GM23248 (cell line): ENCODE measurements at regions not wholly inside any gene's neighbourhood (a gene's known extent, or its start where the extent isn't known, plus 50 kb on each side); places are given as distances from the start of the nearest gene placed in this dataset.

Experiments used
- DNase-seq: peaks from one replicate; pipeline ENCODE4 v3.0.0-alpha.2; 2015
- H2AFZ ChIP-seq: fragments of 200-600 bp; sonication (generic); 2 replicates; pipeline ENCODE4 v1.6.1; 2016; ENCODE audit warnings: antibody characterized with exemption
- H3F3A ChIP-seq: fragments of 200-600 bp; sonication (generic); 2 replicates; pipeline ENCODE4 v1.6.1; 2016; ENCODE audit warnings: mild to moderate bottlenecking, antibody characterized with exemption, mixed run types; ENCODE audit not compliant: insufficient read depth
- H3K27ac ChIP-seq: fragments of 200-600 bp; sonication (generic); 2 replicates; pipeline ENCODE4 v1.5.1; 2016; ENCODE audit warnings: mild to moderate bottlenecking
- H3K27me3 ChIP-seq: fragments of 200-600 bp; sonication (generic); replicated peaks from 2 replicates; pipeline ENCODE4 v1.6.1; 2016; ENCODE audit warnings: mild to moderate bottlenecking; ENCODE audit not compliant: insufficient read depth
- H3K36me3 ChIP-seq: fragments of 200-600 bp; sonication (generic); 2 replicates; pipeline ENCODE4 v1.6.1; 2016; ENCODE audit warnings: low read depth, mild to moderate bottlenecking
- H3K4me1 ChIP-seq: fragments of 200-600 bp; sonication (generic); 2 replicates; pipeline ENCODE4 v1.6.1; 2016; ENCODE audit warnings: mild to moderate bottlenecking; ENCODE audit not compliant: insufficient read depth
- H3K4me2 ChIP-seq: fragments of 200-600 bp; sonication (generic); one replicate; pipeline ENCODE4 v1.6.1; 2016; ENCODE audit warnings: mild to moderate bottlenecking; ENCODE audit not compliant: unreplicated experiment
- H3K4me3 ChIP-seq: fragments of 200-600 bp; sonication (generic); 2 replicates; pipeline ENCODE4 v1.5.1; 2016; ENCODE audit warnings: mild to moderate bottlenecking
- H3K79me2 ChIP-seq: fragments of 200-600 bp; sonication (generic); 2 replicates; pipeline ENCODE4 v1.6.1; 2016; ENCODE audit warnings: mild to moderate bottlenecking; ENCODE audit not compliant: insufficient read depth
- H3K9ac ChIP-seq: fragments of 200-600 bp; sonication (generic); 2 replicates; pipeline ENCODE4 v1.6.1; 2016; ENCODE audit warnings: mild to moderate bottlenecking
- H3K9me2 ChIP-seq: fragments of 200-600 bp; sonication (generic); 2 replicates; pipeline ENCODE4 v1.6.1; 2016; ENCODE audit warnings: mixed run types, mild to moderate bottlenecking, moderate library complexity; ENCODE audit not compliant: insufficient read depth
- H3K9me3 ChIP-seq: fragments of 200-600 bp; sonication (generic); one replicate; pipeline ENCODE4 v1.6.1; 2017; ENCODE audit warnings: low read depth
- H4K20me1 ChIP-seq: fragments of 200-600 bp; sonication (generic); 2 replicates; pipeline ENCODE4 v1.6.0; 2016; ENCODE audit not compliant: insufficient read depth
- EZH2 ChIP-seq: fragments of 200-600 bp; sonication (generic); IDR thresholded peaks from 2 replicates; pipeline ENCODE4 v1.6.1; 2018; ENCODE audit warnings: antibody characterized with exemption, mild to moderate bottlenecking; ENCODE audit not compliant: insufficient read depth, poor library complexity, severe bottlenecking
- EZH2phosphoT487 ChIP-seq: fragments of 200-600 bp; sonication (generic); IDR thresholded peaks from 2 replicates; pipeline ENCODE4 v1.6.1; 2018; ENCODE audit warnings: antibody characterized with exemption, moderate library complexity, mild to moderate bottlenecking, low read depth; ENCODE audit not compliant: insufficient read depth
- WGBS, 2 experiments: methylation state at CpG; one replicate each; pipeline ENCODE4 v1.1.6; 2015 to 2017; ENCODE audit warnings: low lambda C conversion rate in 2 of 2, low coverage in 1 of 2; ENCODE audit errors: missing lambda C conversion rate in 2 of 2; 5-methylcytosine and 5-hydroxymethylcytosine counted together
- in situ Hi-C: fragments of 300-500 bp; cut with MboI; formaldehyde crosslinking; loops from 2 replicates; pipeline ENCODE4 v1.15.0; 2020

- in situ Hi-C loops, result no loop called here
- WGBS, 2 experiments, result 62 to 65% methylated on average over 2 of the region's 2 CpGs
- Histone ChIP-seq H3K4me2 (no peak overlapping the region), H3K36me3 (no peaks in the 10 kb centered on the region), H3F3A (no peaks in the 10 kb centered on the region), H2AFZ (no peak overlapping the region), H3K4me3 (no peak overlapping the region), H3K9me3 (no peaks in the 10 kb centered on the region), H3K27ac (no peak overlapping the region), H3K9ac (no peak overlapping the region), H3K27me3 (no peaks in the 10 kb centered on the region), H3K79me2 (no peaks in the 10 kb centered on the region), H4K20me1 (no peaks in the 10 kb centered on the region), H3K4me1 (no peaks in the 10 kb centered on the region), H3K9me2 (no peaks in the 10 kb centered on the region)
- DNase-seq, result no peak
- TF ChIP-seq EZH2 (no peak), EZH2phosphoT487 (no peak)
Measured at GRCh38 chr1:168910403-168910802, 181.4 kb upstream of the DPT start.

GRCh38 chr1:168911370-168911769 is 182.4 kb upstream of the DPT start:
- Histone ChIP-seq H2AFZ (no peak overlapping the region), H3K27ac (no peak overlapping the region), H3K4me3 (no peak overlapping the region), H3K36me3 (no peaks in the 10 kb centered on the region), H3K9me3 (no peaks in the 10 kb centered on the region), H3K27me3 (no peaks in the 10 kb centered on the region), H3K4me1 (no peaks in the 10 kb centered on the region), H3K4me2 (no peak overlapping the region), H4K20me1 (no peaks in the 10 kb centered on the region), H3K9me2 (no peaks in the 10 kb centered on the region), H3K9ac (no peak overlapping the region), H3K79me2 (no peaks in the 10 kb centered on the region), H3F3A (no peaks in the 10 kb centered on the region)
- in situ Hi-C loops, result no loop called here
- TF ChIP-seq EZH2 (no peak), EZH2phosphoT487 (no peak)
- no peak for DNase-seq

- H2AFZ ChIP-seq, result no peak overlapping the region
- DNase-seq, result no peak
- WGBS, 2 experiments, result 53 to 54% methylated on average over 4 of the region's 4 CpGs
Measured at GRCh38 chr1:168913711-168914463, 184.9 kb upstream of the DPT start.

GRCh38 chr1:168917309-168917708 is 188.3 kb upstream of the DPT start:
- DNase-seq, result no peak
- Histone ChIP-seq H3K4me3 (no peak overlapping the region), H3K9me2 (no peaks in the 10 kb centered on the region), H3K4me1 (peaks cover 9% of the 10 kb centered on the region), H2AFZ (no peak overlapping the region), H3K9ac (no peak overlapping the region), H4K20me1 (no peaks in the 10 kb centered on the region), H3K27me3 (no peaks in the 10 kb centered on the region), H3F3A (peaks cover 5% of the 10 kb centered on the region; the same call in 1 of the 2 replicates), H3K36me3 (no peaks in the 10 kb centered on the region), H3K27ac (no peak overlapping the region), H3K79me2 (no peaks in the 10 kb centered on the region), H3K4me2 (no peak overlapping the region), H3K9me3 (no peaks in the 10 kb centered on the region)
- in situ Hi-C loops, result no loop called here
- no peak for TF ChIP-seq EZH2
- no peak for TF ChIP-seq EZH2phosphoT487
- WGBS, 2 experiments, result 82 to 100% methylated on average over 2 of the region's 2 CpGs

More at GRCh38 chr1:168913711-168914463, 184.9 kb upstream of the DPT start:
- in situ Hi-C loops, result no loop called here
- Histone ChIP-seq H3K27me3 (no peaks in the 10 kb centered on the region), H3K27ac (no peak overlapping the region), H3F3A (no peaks in the 10 kb centered on the region), H3K36me3 (no peaks in the 10 kb centered on the region), H4K20me1 (no peaks in the 10 kb centered on the region), H3K4me2 (no peak overlapping the region), H3K9me2 (no peaks in the 10 kb centered on the region), H3K4me1 (no peaks in the 10 kb centered on the region), H3K9me3 (no peaks in the 10 kb centered on the region), H3K79me2 (no peaks in the 10 kb centered on the region), H3K9ac (no peak overlapping the region), H3K4me3 (no peak overlapping the region)
- TF ChIP-seq EZH2phosphoT487 (no peak), EZH2 (no peak)
